BE2C (cell line): ENCODE measurements at regions not wholly inside any gene's neighbourhood (a gene's known extent, or its start where the extent isn't known, plus 50 kb on each side); places are given as distances from the start of the nearest gene placed in this dataset.

Experiments
- DNase-seq: peaks from one replicate; pipeline ENCODE4 v3.0.0-alpha.2; 2020
- H3K27me3 ChIP-seq: fragments of 250-450 bp; sonication (Bioruptor Pico); 2 replicates; pipeline ENCODE4 v1.5.1; 2020; ENCODE audit warnings: mild to moderate bottlenecking
- H3K36me3 ChIP-seq: fragments of 250-450 bp; sonication (Bioruptor Pico); 2 replicates; pipeline ENCODE4 v1.5.1; 2020; ENCODE audit warnings: mild to moderate bottlenecking
- H3K4me1 ChIP-seq: fragments of 250-450 bp; sonication (Bioruptor Pico); 2 replicates; pipeline ENCODE4 v1.5.1; 2020
- H3K4me3 ChIP-seq: 2 replicates; pipeline ENCODE4 v1.5.1; 2011; ENCODE audit warnings: low read depth, low read length
- H3K9me3 ChIP-seq: fragments of 250-450 bp; sonication (Bioruptor Pico); 2 replicates; pipeline ENCODE4 v1.5.1; 2020
- CTCF ChIP-seq: IDR thresholded peaks from 2 replicates; pipeline ENCODE4 v1.5.1; 2012; ENCODE audit warnings: mild to moderate bottlenecking, low read depth, low read length

- no peak for TF ChIP-seq CTCF
- H3K36me3 ChIP-seq, result no peaks in the 10 kb centered on the region
These were observed 106.5 kb downstream of the LYZL1 start for GRCh38 chr10:29395409-29395808.

GRCh38 chr10:29397221-29397620, 108.4 kb downstream of the LYZL1 start:
- Histone ChIP-seq H3K4me1 (no peaks in the 10 kb centered on the region), H3K4me3 (no peak overlapping the region), H3K27me3 (no peaks in the 10 kb centered on the region), H3K9me3 (no peaks in the 10 kb centered on the region), H3K36me3 (no peaks in the 10 kb centered on the region)
- no peak for TF ChIP-seq CTCF
- no peak for DNase-seq

More at GRCh38 chr10:29395409-29395808, 106.5 kb downstream of the LYZL1 start:
- DNase-seq, result no peak
- Histone ChIP-seq H3K4me1 (no peaks in the 10 kb centered on the region), H3K27me3 (no peaks in the 10 kb centered on the region), H3K9me3 (no peaks in the 10 kb centered on the region), H3K4me3 (no peak overlapping the region)

GRCh38 chr10:29403208-29403607, 114.3 kb downstream of the LYZL1 start:
- Histone ChIP-seq H3K27me3 (no peaks in the 10 kb centered on the region), H3K36me3 (no peaks in the 10 kb centered on the region), H3K4me1 (no peaks in the 10 kb centered on the region), H3K9me3 (no peaks in the 10 kb centered on the region), H3K4me3 (no peak overlapping the region)
- DNase-seq, result no peak
- TF ChIP-seq CTCF, result no peak

- TF ChIP-seq CTCF, result no peak
These were observed 118.5 kb downstream of the LYZL1 start for GRCh38 chr10:29407280-29407858.

More at GRCh38 chr10:29407280-29407858, 118.5 kb downstream of the LYZL1 start:
- no peaks in the 10 kb centered on the region for H3K36me3 ChIP-seq
- no peaks in the 10 kb centered on the region for H3K4me1 ChIP-seq
- no peak overlapping the region for H3K4me3 ChIP-seq
- DNase-seq, result no peak
- no peaks in the 10 kb centered on the region for H3K27me3 ChIP-seq
- no peaks in the 10 kb centered on the region for H3K9me3 ChIP-seq
